ENCODE measurements at regions not wholly inside any gene's neighbourhood (a gene's known extent, or its start where the extent isn't known, plus 50 kb on each side); places are given as distances from the start of the nearest gene placed in this dataset.

- TF ChIP-seq FOXJ3 (CRISPR knock-in tag; IDR thresholded peaks at IDR 0.05), result no peak
- TF ChIP-seq, protein P1, sequence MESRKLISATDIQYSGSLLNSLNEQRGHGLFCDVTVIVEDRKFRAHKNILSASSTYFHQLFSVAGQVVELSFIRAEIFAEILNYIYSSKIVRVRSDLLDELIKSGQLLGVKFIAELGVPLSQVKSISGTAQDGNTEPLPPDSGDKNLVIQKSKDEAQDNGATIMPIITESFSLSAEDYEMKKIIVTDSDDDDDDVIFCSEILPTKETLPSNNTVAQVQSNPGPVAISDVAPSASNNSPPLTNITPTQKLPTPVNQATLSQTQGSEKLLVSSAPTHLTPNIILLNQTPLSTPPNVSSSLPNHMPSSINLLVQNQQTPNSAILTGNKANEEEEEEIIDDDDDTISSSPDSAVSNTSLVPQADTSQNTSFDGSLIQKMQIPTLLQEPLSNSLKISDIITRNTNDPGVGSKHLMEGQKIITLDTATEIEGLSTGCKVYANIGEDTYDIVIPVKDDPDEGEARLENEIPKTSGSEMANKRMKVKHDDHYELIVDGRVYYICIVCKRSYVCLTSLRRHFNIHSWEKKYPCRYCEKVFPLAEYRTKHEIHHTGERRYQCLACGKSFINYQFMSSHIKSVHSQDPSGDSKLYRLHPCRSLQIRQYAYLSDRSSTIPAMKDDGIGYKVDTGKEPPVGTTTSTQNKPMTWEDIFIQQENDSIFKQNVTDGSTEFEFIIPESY (IDR thresholded peaks at IDR 0.05; ENCODE audit: borderline replicate concordance, low read depth), result no peak
- TF ChIP-seq POLR2AphosphoS5 (IDR thresholded peaks at IDR 0.05; ENCODE audit: low read depth, low read length), result no peak
- TF ChIP-seq USF2 (IDR thresholded peaks at IDR 0.05; ENCODE audit: borderline replicate concordance, low read depth, low read length), result no peak
Observed at GRCh38 chr18:45250479-45250878, 364.8 kb upstream of the SLC14A2 start.

All from SK-N-SH (cell line).